T-helper 1 cell treated with Interleukin-12 subunit alpha and Interleukin-12 subunit beta and Interleukin-4 antibody, amounts not matched to agents 30 μg/mL and 1 μg/mL, for 36 hours (primary cell): ENCODE measurements at regions not wholly inside any gene's neighbourhood (a gene's known extent, or its start where the extent isn't known, plus 50 kb on each side); places are given as distances from the start of the nearest gene placed in this dataset.

Experiments used
- H3K27ac Mint-ChIP-seq: one replicate; pipeline ENCODE4 v1.8.0; 2021; ENCODE audit warnings: mild to moderate bottlenecking, mixed read lengths
- H3K27me3 Mint-ChIP-seq: one replicate; pipeline ENCODE4 v1.8.0; 2021; ENCODE audit warnings: low read depth, mixed read lengths
- H3K36me3 Mint-ChIP-seq: one replicate; pipeline ENCODE4 v1.8.0; 2021; ENCODE audit warnings: low read depth, mixed read lengths
- H3K4me1 Mint-ChIP-seq: one replicate; pipeline ENCODE4 v1.8.0; 2021; ENCODE audit warnings: low read depth, mixed read lengths
- H3K4me3 Mint-ChIP-seq: one replicate; pipeline ENCODE4 v1.8.0; 2021; ENCODE audit warnings: mild to moderate bottlenecking, moderate library complexity, mixed read lengths
- H3K9me3 Mint-ChIP-seq: one replicate; pipeline ENCODE4 v1.8.0; 2021; ENCODE audit warnings: mixed read lengths

DNA sequence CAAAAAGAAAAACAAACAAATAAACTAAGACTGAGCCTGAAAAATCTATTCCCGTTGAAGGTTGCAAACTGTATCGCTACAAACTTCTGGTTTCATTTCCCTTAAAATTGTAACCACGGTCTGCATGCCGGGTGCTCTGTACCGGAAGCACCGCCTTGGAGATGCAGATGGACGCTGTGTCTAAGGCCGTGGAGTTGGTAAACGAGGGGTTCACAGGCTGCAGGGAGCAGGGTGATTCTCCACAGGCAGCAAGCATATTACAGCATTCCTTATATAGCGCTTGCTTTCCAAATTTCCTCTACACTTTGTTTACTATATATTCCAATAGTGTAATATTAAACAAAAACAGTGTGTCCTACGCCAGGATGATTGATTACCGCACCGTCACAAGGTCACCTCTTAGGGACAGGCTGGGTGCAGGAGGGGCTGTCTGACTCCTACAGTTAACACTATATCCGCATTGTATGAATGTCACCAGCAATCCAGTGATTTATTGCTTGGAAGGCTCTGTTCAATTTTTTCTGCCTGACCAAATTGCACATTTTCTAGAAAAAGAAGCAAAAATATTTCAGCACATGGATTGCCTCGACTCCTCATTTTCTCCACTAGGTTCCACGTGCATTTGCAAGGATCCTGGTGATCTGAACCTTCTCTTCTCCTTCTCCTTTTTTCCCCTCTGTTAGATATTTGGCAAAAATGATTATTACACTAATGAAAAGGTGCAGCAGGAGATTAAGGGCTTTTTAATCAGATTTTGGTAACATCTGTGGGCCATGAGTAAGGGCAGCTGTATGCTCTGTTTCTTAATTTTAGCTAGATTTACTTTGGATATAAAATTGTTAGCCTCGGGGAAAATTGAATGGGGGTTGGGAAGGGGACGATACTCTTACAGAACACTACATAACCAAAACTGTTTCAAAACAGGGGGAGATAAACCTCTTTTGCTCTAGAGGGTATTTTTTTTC is 325.8 kb upstream of the MGMT start:
- Mint-ChIP-seq H3K27ac (no peak overlapping the region), H3K36me3 (no peaks in the 10 kb centered on the region), H3K4me1 (no peaks in the 10 kb centered on the region), H3K9me3 (no peaks in the 10 kb centered on the region), H3K4me3 (no peak overlapping the region), H3K27me3 (peaks cover 30% of the 10 kb centered on the region)

DNA sequence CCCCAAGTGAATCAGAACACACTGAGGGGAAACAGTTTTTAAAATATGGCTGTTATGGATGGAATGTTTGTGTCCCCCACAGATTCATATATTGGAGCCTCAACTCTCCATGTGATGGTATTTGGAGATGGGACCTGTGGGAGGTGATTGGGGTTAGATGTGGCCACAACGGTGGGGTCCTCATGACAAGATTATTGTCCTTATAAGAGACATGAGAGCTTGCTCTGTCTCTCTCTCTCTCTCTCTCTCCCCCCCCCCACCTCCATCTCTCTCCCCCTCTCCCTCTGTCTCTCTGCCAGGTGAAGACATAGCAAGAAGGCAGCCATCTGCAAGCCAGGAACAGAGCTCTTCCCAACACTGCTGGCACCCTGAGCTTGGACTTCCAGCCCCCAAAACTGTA is 315.8 kb upstream of the MGMT start:
- no peak overlapping the region for H3K27ac Mint-ChIP-seq
- H3K27me3 Mint-ChIP-seq = no peaks in the 10 kb centered on the region
- H3K9me3 Mint-ChIP-seq = no peaks in the 10 kb centered on the region
- no peaks in the 10 kb centered on the region for H3K36me3 Mint-ChIP-seq
- no peak overlapping the region for H3K4me3 Mint-ChIP-seq
- H3K4me1 Mint-ChIP-seq = no peaks in the 10 kb centered on the region

DNA sequence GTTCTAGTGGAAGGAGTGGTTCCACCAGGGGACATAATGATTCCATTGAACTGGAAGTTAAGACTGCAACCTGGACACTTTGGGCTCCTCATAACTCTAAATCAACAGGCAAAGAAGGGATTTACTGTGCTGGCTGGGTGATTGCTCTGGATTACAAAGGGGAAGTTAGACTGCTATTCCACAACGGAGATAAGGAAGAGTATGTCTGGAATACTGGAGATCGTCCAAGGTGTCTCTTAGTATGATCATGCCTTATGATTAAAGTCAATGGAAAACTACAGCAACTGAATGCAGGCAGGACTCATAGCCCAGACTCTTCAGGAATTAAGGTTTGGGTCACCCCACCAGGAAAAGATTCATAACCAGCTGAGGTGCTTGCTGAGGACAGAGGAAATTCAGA is 310.6 kb upstream of the MGMT start:
- Mint-ChIP-seq H3K4me3 (no peak overlapping the region), H3K36me3 (no peaks in the 10 kb centered on the region), H3K4me1 (no peaks in the 10 kb centered on the region), H3K27ac (no peak overlapping the region), H3K9me3 (no peaks in the 10 kb centered on the region), H3K27me3 (no peaks in the 10 kb centered on the region)

DNA sequence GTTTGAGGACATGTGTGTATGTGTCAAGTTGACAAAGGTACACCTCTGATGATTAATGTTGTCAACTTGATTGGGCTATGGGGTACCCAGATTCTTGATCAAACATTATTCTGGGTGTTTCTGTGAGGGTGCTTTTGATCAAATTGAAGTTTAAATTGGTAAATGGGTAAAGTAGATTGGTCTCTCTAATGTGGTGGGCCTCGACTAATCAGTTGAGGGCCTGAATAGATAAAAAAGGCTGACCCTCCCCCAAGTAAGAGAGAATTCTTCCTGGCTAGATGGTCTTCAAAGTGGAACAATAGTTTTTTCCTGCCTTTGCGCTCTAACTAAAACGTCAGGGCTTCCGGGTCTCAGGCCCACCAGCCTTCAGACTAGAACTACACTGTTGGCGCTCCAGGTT is 309.9 kb upstream of the MGMT start:
- H3K27me3 Mint-ChIP-seq = no peaks in the 10 kb centered on the region
- H3K27ac Mint-ChIP-seq = no peak overlapping the region
- no peak overlapping the region for H3K4me3 Mint-ChIP-seq
- no peaks in the 10 kb centered on the region for H3K4me1 Mint-ChIP-seq
- H3K9me3 Mint-ChIP-seq = no peaks in the 10 kb centered on the region
- H3K36me3 Mint-ChIP-seq = no peaks in the 10 kb centered on the region

DNA sequence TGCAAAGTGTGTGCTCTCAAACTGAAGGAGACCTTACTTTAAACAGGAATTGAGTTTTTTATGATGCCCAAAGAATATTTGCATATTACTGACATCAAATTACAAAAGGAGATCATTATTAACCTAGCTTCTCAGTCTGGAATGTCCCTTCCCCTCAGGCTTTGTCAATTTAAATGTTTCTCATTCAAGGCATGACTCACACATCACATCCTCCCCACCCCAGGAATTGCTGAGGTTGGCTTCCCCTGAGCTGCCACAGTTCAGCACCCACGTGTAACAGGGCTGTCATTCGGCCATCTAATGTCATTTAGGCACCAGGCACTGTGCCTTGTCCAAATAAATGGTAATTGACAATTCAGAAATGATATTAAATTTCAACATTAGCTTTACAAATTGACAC is 305.9 kb upstream of the MGMT start:
- no peaks in the 10 kb centered on the region for H3K27me3 Mint-ChIP-seq
- no peaks in the 10 kb centered on the region for H3K9me3 Mint-ChIP-seq
- H3K4me1 Mint-ChIP-seq = no peaks in the 10 kb centered on the region
- no peak overlapping the region for H3K4me3 Mint-ChIP-seq
- H3K36me3 Mint-ChIP-seq = no peaks in the 10 kb centered on the region
- H3K27ac Mint-ChIP-seq = no peak overlapping the region

DNA sequence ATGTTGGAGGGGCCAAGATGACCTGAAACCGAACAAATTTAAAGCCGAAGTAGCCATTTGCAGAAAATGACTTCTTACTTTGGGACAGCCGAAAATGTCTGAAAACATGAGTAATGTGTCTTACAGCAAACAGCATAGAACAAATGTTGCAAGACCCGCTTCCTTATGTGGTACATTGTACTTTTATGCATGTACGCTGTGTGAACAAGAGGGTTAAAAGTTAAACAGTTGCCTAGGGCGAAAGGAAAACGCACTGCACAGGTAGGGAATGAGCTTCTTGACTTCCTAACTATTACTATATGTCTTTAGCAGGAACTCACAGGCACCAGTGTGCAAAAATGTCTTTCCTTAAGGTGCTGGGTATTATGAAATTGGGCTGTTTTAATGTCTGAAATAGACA is 303.5 kb upstream of the MGMT start:
- Mint-ChIP-seq H3K27me3 (no peaks in the 10 kb centered on the region), H3K27ac (no peak overlapping the region), H3K4me1 (no peaks in the 10 kb centered on the region), H3K4me3 (no peak overlapping the region), H3K9me3 (no peaks in the 10 kb centered on the region), H3K36me3 (no peaks in the 10 kb centered on the region)

DNA sequence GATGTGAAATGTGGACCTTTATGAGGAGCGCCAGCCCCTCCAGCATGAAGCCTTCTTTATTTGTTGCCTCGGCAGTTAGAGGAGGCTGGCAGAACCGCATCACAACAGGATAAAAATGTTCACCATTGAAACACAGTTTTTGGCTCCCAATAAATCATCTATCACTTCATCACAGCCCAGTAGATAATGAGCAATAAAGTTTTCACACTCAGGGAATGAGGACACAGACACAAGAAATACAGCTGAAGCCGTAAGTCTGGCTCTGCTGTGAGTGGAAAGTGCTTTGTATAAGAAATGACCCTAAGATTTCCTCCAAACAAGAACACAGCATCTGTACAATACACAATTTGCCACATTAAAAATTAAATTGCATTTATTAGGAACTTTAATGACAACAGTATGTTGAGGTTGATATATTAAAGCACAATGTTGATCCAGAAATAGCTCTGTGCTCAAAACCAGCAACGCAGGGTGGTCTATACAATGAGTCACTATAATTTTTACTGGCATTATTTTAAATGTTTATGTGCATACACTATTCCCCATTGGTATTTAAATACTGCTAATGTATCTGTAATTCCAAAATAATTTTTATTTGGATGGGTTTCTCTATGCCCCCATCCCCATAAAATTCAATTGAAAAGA is 301.8 kb upstream of the MGMT start:
- Mint-ChIP-seq H3K4me1 (no peaks in the 10 kb centered on the region), H3K4me3 (no peak overlapping the region), H3K36me3 (no peaks in the 10 kb centered on the region), H3K27me3 (no peaks in the 10 kb centered on the region), H3K9me3 (no peaks in the 10 kb centered on the region), H3K27ac (no peak overlapping the region)

DNA sequence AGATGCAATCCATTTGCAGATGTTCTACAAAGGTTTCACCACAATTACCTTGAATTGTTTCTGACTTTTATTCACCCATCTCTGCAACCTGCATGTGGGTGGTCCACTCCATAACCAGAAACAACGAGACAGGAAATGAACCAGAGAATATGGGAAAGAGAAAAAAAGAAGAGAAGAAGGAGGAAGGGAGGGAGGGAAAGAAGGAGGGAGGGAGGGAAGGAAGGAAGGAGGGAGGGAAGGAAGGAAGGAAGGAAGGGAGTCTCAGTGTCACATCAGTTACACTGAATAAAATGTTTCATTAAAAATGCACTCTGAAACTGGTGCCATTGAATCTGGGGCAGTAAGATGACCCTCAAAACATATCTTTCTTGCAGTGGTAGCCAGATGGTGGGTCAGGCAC is 301.3 kb upstream of the MGMT start:
- Mint-ChIP-seq H3K9me3 (no peaks in the 10 kb centered on the region), H3K36me3 (no peaks in the 10 kb centered on the region), H3K4me3 (no peak overlapping the region), H3K27ac (no peak overlapping the region), H3K4me1 (no peaks in the 10 kb centered on the region), H3K27me3 (peaks cover under 1% of the 10 kb centered on the region)

DNA sequence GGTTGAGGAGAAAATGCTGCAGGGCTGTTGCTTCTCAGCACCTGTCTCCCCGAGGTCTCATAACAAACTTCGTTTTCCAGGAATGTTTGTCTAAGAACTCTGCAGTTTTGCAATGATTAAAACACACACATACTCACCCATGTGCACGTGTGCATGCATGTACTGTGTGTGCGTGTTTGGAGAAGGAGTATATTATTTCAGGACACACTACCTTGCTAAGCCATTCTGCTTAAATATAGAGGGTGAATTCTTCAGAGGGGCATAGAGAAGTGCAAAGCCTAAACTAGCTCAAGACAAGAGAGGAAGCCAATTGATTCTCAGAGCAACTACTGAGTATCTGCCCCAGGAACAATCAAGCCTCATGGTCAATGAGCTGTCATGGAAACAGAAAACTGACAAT is 298.4 kb upstream of the MGMT start:
- H3K27me3 Mint-ChIP-seq = peaks cover 7% of the 10 kb centered on the region
- no peaks in the 10 kb centered on the region for H3K4me1 Mint-ChIP-seq
- H3K36me3 Mint-ChIP-seq = no peaks in the 10 kb centered on the region
- H3K9me3 Mint-ChIP-seq = no peaks in the 10 kb centered on the region
- H3K27ac Mint-ChIP-seq = no peak overlapping the region
- no peak overlapping the region for H3K4me3 Mint-ChIP-seq

DNA sequence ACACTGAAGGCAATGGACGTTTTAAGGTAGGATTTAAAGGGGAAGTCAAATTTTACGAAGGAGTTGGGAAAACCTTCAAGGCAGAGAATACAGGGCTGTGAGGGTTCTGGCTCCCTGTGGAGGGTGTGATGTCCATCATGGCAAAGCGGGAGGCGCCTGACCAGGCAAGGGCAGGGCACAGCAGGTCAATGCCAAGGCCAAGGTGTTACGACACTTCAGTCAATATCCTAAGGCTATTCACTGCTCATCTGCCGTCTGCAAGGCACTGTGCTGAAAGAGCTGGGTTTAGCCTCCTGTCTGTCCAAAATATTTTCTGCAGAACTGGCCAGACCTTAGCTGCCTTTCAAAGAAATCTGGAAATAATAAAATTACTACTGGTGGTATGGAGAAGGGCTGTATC is 297.9 kb upstream of the MGMT start:
- H3K4me1 Mint-ChIP-seq = no peaks in the 10 kb centered on the region
- peaks cover 7% of the 10 kb centered on the region for H3K27me3 Mint-ChIP-seq
- no peaks in the 10 kb centered on the region for H3K9me3 Mint-ChIP-seq
- no peak overlapping the region for H3K27ac Mint-ChIP-seq
- H3K36me3 Mint-ChIP-seq = no peaks in the 10 kb centered on the region
- no peak overlapping the region for H3K4me3 Mint-ChIP-seq

DNA sequence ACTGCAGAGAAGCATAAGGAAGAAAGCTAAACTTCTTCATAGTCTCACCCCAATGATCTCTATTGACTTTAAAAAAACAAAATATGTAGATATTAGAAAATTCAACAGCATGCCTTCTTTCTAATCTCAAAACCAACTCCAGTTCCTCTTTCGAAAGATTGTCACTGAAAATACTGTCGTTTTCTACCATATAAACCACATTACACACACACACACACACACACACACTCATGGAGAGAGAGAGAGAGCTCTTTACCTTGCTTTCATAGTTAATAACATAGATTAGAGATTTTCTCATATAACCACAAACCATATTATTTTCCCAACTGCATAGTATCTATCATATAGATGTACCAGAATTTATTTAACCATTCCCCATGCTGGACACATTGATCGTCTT is 296.2 kb upstream of the MGMT start:
- Mint-ChIP-seq H3K27ac (no peak overlapping the region), H3K27me3 (peaks cover 10% of the 10 kb centered on the region), H3K4me3 (no peak overlapping the region), H3K4me1 (no peaks in the 10 kb centered on the region), H3K36me3 (no peaks in the 10 kb centered on the region), H3K9me3 (no peaks in the 10 kb centered on the region)

DNA sequence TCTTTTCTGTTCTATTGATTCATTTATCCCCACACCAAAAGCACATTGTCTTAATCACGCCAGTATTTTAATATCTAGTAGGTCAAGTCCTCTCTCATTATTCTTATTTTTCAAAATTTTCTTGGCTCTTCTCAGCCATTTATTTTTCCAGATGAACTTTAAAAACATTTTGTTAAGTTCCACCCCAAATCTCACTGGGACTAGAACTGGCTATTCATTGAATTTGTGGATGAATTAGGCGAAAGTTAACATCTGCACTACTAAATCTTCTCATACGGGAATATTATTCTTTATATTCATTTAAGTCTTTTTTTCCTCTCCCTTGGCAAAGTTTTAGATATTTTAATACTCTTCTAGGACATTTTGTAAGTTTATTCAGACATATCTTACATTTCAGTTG is 295.2 kb upstream of the MGMT start:
- peaks cover 10% of the 10 kb centered on the region for H3K27me3 Mint-ChIP-seq

DNA sequence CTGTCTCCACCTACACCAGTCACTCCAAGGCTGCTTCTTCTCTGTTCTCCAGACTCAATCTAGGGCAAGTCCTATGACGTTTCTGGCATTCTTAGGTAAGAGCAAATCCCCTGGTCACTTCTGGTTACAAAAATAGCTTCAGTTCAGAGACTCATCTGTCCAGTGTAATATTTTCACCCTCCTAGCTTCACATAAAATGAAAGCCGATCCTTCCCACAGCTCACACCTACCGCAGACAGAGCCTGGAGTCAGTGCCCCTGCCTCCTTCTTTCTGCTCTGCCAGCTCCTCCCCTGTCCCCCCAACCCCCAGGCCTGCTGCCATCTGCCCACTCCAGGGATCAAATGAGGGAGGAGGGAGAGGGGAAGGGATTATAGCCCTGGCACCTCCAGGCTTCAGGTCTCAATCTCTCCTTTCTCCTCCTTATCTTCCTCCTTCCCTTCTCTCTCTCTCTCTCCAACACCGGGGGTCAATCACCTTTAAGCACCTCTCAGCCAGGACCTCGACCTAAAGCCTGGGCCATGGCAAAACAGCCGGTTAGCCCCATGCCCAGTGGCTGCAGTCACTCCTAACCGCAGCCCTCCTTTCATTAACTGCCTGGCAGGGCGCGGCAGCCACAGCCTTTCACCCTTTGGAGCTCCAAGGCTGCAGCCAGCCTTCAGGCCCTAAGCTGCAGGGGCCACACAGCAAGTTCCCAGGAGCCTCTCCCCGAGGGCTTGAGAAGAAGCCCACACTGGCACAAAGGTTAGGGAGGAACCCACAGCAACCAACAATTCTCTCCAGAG is 292.6 kb upstream of the MGMT start:
- Mint-ChIP-seq H3K27ac (no peak overlapping the region), H3K36me3 (no peaks in the 10 kb centered on the region), H3K27me3 (peaks cover 10% of the 10 kb centered on the region), H3K4me1 (no peaks in the 10 kb centered on the region), H3K9me3 (no peaks in the 10 kb centered on the region), H3K4me3 (no peak overlapping the region)

More for the DNA sequence above, 295.2 kb upstream of the MGMT start:
- Mint-ChIP-seq H3K4me1 (no peaks in the 10 kb centered on the region), H3K36me3 (no peaks in the 10 kb centered on the region), H3K4me3 (no peak overlapping the region), H3K27ac (no peak overlapping the region), H3K9me3 (no peaks in the 10 kb centered on the region)

DNA sequence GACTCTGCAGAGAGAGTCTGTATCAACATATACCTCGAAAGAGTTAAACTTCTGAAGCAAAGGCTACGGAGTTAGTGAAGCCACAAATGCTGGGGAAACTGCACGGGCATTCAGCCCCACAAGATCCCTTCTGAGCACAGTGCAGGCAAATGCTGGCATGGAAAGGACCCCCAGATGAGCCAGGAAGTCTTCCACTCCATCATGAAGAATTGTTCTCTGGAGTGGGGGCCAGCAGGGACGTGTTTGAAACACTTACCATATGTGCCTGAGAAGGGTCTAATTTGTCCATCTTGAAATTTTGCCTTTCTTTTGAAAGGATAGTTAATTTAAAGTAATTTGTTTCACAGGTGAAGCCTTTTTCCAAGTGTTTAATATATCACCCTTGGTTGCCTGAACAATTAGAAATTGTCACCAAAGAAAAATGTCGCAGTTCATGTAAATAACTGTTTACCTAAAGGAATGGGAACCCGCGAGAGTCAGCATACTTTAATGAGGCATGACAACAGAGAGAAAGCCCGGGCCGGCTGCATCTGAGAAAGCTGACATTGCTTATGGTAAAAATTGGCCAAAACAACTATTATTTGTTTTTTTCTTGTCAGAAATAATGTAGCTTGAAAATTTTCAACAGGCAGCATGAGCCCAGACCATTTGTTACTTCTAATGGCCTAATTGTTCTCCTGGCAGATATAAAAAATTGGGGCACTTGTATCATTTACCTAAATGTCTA is 287.6 kb upstream of the MGMT start:
- H3K36me3 Mint-ChIP-seq = no peaks in the 10 kb centered on the region
- H3K4me3 Mint-ChIP-seq = no peak overlapping the region
- no peaks in the 10 kb centered on the region for H3K4me1 Mint-ChIP-seq

More for the DNA sequence above, 287.6 kb upstream of the MGMT start:
- H3K27ac Mint-ChIP-seq = no peak overlapping the region
- no peaks in the 10 kb centered on the region for H3K9me3 Mint-ChIP-seq
- peaks cover 3% of the 10 kb centered on the region for H3K27me3 Mint-ChIP-seq
